T47D (cell line): ENCODE measurements at regions not wholly inside any gene's neighbourhood (a gene's known extent, or its start where the extent isn't known, plus 50 kb on each side); places are given as distances from the start of the nearest gene placed in this dataset.

Experiments used
- DNase-seq, 2 experiments: peaks; one replicate each; pipeline versions ENCODE4 v3.0.0 to v3.0.0-alpha.2; 2011 to 2012; ENCODE audit warnings: low read depth in 1 of 2, low spot score in 1 of 2
- JUND ChIP-seq: IDR thresholded peaks from 2 replicates; pipeline ENCODE4 v1.6.1; 2012; ENCODE audit warnings: low read depth
- in situ Hi-C: cut with HindIII; loops from 2 replicates; pipeline ENCODE4 v1.10.0; 2016; ENCODE audit warnings: low sequenced_read_pairs, low pct_unique_long_range_greater_than_20kb

DNA sequence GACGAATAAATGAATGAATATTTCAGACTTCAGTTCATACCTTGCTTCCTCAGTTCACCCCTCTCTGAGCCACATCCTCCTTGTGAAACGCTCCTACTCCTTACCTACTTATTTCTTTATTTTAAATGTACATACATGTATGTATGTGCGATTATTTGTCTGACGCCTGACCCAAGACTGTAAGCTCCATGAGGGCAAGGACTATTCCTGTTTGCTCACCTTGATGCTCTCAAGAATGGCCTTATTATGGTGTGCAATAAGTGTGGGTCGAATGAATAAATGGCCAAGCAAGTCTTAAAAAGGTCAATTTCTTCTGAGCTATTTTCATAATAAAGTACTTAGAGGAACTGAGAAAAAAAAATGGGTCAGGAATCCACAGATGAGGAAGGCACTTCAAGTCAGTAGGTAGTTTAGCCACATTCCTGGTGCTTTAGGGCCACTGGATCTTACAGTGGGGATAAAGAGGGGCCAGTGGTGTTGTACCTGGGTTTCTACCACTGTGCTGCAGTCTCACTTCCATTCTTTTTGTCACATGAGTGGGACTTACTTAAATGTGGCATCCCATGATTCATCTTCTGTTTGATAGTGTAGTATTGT lies 74.7 kb downstream of the SDC1 start:
- TF ChIP-seq JUND = no peak
- no peak for DNase-seq
- in situ Hi-C loops = no loop called here

GRCh38 chr2:20149703-20150030 lies 75.3 kb downstream of the SDC1 start:
- TF ChIP-seq JUND = no peak
- in situ Hi-C loops = no loop called here
- DNase-seq = no peak

DNA sequence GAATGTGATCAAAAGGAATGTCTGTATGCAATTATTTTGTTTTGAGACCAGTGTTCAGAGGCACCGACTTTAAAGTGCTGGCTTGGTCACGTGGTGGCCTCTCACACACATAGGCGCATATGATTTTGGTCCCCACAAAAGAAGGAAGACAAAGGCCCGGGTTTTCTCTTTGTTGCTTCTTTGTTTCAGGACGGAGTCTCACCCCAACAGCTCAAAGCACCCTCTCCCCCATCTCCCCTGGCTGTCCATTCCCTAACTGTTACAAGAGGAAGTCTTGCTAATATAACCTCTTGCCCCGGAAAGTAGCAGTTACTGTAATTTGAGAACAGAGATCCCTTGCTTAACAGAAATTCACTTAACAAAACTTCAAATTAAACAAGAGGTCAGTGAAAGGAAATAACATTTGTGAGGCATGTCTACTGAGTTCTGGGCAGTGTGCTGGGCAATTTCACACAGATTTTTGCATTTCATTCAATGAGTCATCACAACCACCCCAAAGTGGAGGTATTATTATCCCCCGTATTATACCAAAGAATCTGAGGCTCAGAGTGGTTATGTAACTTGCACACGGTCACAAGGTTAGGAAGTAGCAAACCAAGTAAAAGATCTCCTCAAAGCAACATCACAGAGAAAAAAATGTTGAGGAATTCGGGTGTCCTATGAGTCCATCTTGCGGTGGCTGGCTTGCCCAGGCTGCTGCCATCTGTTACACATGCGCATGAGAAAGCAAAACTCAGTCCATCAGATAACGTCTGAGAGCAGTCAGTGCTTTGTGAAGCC lies 75.8 kb downstream of the SDC1 start:
- in situ Hi-C loops = no loop called here
- no peak for TF ChIP-seq JUND
- no peak for DNase-seq

DNA sequence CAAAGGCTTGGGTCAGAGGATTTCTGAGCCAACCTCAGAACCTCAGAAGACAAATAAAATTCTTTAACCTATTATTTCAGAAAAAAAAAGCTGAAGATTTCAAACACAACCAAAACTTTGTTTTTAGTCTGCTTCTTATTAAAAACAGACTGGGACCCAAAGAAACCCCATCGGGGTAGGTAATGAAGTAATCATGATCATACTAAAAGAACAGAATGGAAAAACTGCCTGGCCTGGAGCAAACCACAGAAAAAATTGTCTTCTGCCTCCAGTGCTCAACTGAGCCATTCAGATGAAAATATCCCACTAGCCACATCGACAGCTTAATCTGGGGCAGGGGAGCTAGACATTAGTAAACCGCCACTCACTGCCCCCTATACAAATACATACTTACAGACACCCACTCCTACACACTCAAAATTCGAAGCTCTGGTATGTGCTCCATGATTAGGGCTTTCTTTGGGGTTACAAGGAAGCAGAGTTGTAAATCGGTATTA lies 76.5 kb downstream of the SDC1 start:
- DNase-seq = no peak
- no peak for TF ChIP-seq JUND
- in situ Hi-C loops = no loop called here

- no peak for DNase-seq
- no peak for TF ChIP-seq JUND
- in situ Hi-C loops = no loop called here
Observed at GRCh38 chr2:20147351-20147750, 77.6 kb downstream of the SDC1 start.

DNA sequence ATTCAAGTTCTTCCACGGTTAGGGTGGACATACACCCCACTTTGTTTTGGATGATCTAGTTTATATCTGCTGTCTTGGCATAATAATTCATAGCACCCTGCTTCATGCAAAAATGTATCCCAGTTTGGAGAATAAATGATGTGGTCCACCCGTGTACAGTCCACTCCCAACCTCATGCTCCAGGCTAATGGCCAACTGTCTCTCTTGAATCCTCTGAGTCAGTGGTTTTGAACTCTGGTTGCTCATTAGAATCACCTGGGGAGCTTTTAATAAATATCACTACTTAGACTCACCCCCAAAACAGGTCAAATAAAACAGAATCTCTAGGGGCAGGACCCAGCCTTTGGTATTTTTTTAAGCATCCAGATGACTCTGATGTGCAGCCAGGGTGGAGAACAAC lies 78.5 kb downstream of the SDC1 start:
- no peak for DNase-seq
- no peak for TF ChIP-seq JUND
- in situ Hi-C loops = no loop called here

DNA sequence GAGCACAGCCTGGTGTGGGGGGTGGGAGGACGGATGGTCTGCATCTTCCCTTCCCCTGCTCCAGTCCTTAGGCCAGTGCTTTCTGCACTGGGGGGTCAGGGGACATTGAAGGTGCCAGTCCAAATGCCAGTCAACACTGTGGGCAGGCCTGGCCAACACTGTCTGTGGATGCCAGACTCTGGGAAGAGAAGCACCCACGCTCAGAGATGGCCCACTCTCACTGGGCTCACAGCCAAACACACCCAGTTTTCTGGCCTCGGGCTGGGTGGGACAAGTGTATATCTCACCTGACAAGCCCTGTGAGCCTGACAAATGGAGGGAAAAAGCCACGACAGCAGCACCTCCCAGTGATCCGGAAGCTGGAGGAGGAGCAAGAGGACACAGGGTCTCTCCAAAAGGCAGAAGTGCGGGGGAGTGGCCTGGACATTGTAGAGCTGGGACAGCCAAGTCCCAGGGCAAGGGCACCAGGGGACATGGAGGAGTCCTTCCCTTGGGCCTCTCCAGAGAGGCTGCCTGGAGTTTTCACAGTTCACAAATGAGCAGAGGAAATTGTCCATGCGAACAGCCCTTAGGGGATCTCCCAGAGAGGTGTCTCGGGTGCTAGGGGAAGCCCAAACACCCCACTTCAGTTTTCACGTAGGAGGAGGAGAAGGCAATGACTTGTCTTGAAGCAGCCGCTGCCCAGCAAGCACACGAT lies 79.3 kb downstream of the SDC1 start:
- in situ Hi-C loops = no loop called here

DNA sequence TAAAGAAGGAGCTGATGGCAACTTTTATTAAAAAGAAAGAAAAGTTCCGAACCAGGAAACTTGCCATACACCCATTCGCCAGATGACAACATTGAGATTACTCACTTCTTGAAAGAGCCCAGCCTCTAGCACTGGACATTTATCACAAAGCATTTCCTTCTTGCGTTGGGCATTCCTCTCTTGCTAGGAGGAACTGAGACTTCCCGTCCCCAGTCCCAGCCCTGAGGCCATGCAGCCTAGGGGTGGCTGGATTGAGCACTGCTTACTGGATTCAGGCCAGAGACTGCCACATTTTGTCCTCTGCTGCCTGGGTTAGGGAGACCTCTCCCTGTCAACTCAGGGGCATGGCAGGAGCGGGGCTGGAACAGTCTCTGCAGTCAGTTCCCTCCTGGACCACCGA lies 80.1 kb downstream of the SDC1 start:
- in situ Hi-C loops = no loop called here
- no peak for DNase-seq
- no peak for TF ChIP-seq JUND

More for the DNA sequence above, 79.3 kb downstream of the SDC1 start:
- no peak for DNase-seq
- TF ChIP-seq JUND = no peak

GRCh38 chr2:20144196-20144595 lies 80.7 kb downstream of the SDC1 start:
- in situ Hi-C loops = no loop called here
- TF ChIP-seq JUND = no peak

DNA sequence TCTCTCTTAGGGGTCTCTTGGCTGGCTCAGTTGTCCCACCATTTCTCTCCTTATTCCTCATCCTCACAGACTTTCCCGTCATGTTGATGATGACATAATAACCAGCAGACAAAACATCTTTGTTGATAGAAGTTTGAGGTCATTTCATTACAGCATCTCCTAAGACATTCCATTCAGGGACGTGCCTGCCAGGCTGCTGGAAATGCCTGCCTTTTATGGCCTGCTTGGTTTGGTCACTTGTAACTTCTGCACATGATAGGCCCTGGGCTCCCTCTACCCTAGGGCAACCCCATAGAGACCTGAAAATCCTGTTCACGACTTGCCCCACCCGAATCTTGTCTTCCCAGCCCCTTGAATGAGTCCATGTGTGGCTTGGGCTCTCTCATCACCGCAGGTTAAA lies 81.7 kb downstream of the SDC1 start:
- TF ChIP-seq JUND = no peak
- peak in 1 of 2 experiments; percentile 45 for DNase-seq
- in situ Hi-C loops = no loop called here

More at GRCh38 chr2:20144196-20144595, 80.7 kb downstream of the SDC1 start:
- DNase-seq = no peak

DNA sequence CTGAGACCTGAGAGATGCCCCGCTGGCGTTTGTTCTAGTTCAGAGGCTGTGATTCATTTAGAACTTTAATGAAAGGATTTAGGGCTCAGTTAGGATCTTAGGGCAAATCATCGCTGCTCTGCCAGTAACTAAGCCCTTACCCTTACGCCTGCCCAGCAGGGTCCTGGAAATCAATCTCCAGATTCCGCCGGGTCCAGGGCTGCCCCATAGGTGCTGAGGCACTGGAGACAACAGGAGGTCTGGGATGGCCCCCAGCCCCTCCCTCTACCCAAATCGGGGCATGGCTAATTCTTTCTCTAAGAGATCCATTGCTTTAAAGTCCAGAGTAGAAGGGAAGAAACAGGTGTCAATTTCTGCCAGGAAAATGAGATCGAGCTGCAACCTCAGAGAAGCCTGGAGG lies 83.1 kb downstream of the SDC1 start:
- in situ Hi-C loops = no loop called here
- no peak for TF ChIP-seq JUND

DNA sequence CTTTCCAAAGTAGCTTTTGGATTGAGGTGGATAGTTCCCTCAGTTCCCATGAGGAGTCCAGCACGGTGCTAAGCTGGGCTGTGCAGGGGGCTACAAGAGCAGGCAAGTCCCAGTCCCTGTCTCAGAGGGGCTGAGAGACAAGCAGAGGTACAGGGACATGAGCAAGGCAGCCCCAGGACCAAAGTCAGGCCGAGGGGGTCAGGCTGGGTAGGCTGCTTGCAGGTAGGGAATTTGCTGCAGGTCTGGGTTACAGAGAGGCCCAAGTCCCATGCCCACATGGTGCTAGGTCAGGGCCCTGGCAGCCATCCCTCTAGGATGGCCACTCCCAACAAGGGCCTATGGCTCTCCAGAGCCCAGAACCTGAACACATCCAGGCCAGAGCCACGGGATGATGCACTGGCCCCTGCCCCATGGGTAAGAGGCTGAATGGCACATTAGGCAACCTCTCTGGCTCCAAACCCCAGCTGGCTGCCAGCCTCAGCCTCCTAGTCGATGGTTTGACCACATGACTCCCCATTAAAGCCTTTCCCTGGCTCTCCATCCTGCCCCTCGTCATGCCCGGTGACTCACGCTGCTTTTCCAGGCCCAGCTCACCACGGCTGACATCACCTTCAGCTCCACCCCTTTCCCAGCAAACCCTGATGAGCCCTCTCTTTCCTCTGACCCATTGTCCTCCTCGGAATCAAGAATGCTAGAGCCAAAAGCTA lies 83.7 kb downstream of the SDC1 start:
- no peak for TF ChIP-seq JUND
- no peak for DNase-seq
- in situ Hi-C loops = no loop called here

More for the DNA sequence above, 83.1 kb downstream of the SDC1 start:
- no peak for DNase-seq
